Subcutaneous abdominal adipose tissue (tissue), 5 donors: ENCODE measurements at regions not wholly inside any gene's neighbourhood (a gene's known extent, or its start where the extent isn't known, plus 50 kb on each side); places are given as distances from the start of the nearest gene placed in this dataset.

ENCODE experiments used
- H3K27ac ChIP-seq: one replicate; pipeline ENCODE4 v1.7.0; 2013; ENCODE audit warnings: low read depth, mild to moderate bottlenecking, inconsistent platforms, low read length, moderate library complexity
- H3K27me3 ChIP-seq, 5 donors: one replicate each; pipeline ENCODE4 v1.7.0; 2013; ENCODE audit warnings: low read length in 5 of 5, inconsistent platforms in 1 of 5; ENCODE audit not compliant: control insufficient read depth in 5 of 5, insufficient read depth in 4 of 5
- H3K36me3 ChIP-seq, 5 donors: one replicate each; pipeline ENCODE4 v1.7.0; 2013; ENCODE audit warnings: low read length in 5 of 5; ENCODE audit not compliant: control insufficient read depth in 5 of 5, insufficient read depth in 5 of 5
- H3K4me1 ChIP-seq, 5 donors: one replicate each; pipeline ENCODE4 v1.7.0; 2013; ENCODE audit warnings: low read length in 5 of 5, mild to moderate bottlenecking in 3 of 5, moderate library complexity in 1 of 5; ENCODE audit not compliant: control insufficient read depth in 5 of 5, insufficient read depth in 5 of 5
- H3K4me3 ChIP-seq, 5 donors: one replicate each; pipeline ENCODE4 v1.7.0; 2013; ENCODE audit warnings: low read length in 5 of 5, low read depth in 1 of 5
- H3K9ac ChIP-seq, 5 donors: one replicate each; pipeline ENCODE4 v1.7.0; 2013; ENCODE audit warnings: low read length in 5 of 5, mild to moderate bottlenecking in 4 of 5, moderate library complexity in 3 of 5
- H3K9me3 ChIP-seq, 5 donors: one replicate each; pipeline ENCODE4 v1.7.0; 2013; ENCODE audit warnings: low read length in 5 of 5; ENCODE audit not compliant: control insufficient read depth in 5 of 5
- donor health status: healthy.
- donor health status: healthy.
- donor health status: healthy.
- donor health status: healthy.
- donor health status: healthy.

- Histone ChIP-seq H3K27ac (no peak overlapping the region), H3K9ac (no peak overlapping the region), H3K4me3 (no peak overlapping the region), H3K36me3 (no peaks in the 10 kb centered on the region), H3K4me1 (peaks cover 0 to 12% (median 0%) of the 10 kb centered on the region in 5 donors), H3K27me3 (peaks cover 0 to 5% (median 0%) of the 10 kb centered on the region in 5 donors), H3K9me3 (no peaks in the 10 kb centered on the region)
Measured at GRCh38 chr2:236955521-236956030, 130.1 kb upstream of the COPS8 start.

- no peak overlapping the region for H3K9ac ChIP-seq
- no peaks in the 10 kb centered on the region for H3K9me3 ChIP-seq
- peaks cover 0 to 12% (median 0%) of the 10 kb centered on the region in 5 donors for H3K4me1 ChIP-seq
- no peak overlapping the region for H3K27ac ChIP-seq
- H3K36me3 ChIP-seq = no peaks in the 10 kb centered on the region
- peaks cover 0 to 5% (median 0%) of the 10 kb centered on the region in 5 donors for H3K27me3 ChIP-seq
- no peak overlapping the region for H3K4me3 ChIP-seq
Measured at GRCh38 chr2:236956031-236956618, 129.6 kb upstream of the COPS8 start.

GRCh38 chr2:236956641-236957040, 129.0 kb upstream of the COPS8 start:
- Histone ChIP-seq H3K9me3 (no peaks in the 10 kb centered on the region), H3K27ac (no peak overlapping the region), H3K9ac (no peak overlapping the region), H3K4me1 (peaks cover 0 to 12% (median 0%) of the 10 kb centered on the region in 5 donors), H3K36me3 (no peaks in the 10 kb centered on the region), H3K27me3 (peaks cover 0 to 5% (median 0%) of the 10 kb centered on the region in 5 donors), H3K4me3 (no peak overlapping the region)

DNA sequence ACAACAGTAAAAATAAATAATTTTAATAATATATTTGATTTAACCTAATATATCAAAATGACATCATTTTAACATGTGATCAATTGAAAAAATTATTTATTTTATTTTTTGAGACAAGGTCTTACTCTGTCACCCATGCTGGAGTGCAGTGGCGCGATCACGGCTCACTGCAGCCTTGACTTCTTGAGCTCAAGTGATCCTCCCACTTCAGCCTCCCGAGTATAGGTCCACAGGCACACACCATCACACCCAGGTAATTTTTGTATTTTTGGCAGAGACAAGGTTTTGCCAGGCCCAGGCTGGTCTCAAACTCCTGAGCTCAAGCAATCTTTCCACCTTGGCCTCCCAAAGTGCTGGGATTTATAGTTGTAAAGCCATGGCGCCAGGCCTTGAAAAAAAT, 126.7 kb upstream of the COPS8 start:
- Histone ChIP-seq H3K4me3 (no peak overlapping the region), H3K36me3 (no peaks in the 10 kb centered on the region), H3K27ac (no peak overlapping the region), H3K4me1 (peaks cover 0 to 15% (median 5%) of the 10 kb centered on the region in 5 donors), H3K9me3 (no peaks in the 10 kb centered on the region), H3K27me3 (peaks cover 0 to 5% (median 0%) of the 10 kb centered on the region in 5 donors), H3K9ac (no peak overlapping the region)

DNA sequence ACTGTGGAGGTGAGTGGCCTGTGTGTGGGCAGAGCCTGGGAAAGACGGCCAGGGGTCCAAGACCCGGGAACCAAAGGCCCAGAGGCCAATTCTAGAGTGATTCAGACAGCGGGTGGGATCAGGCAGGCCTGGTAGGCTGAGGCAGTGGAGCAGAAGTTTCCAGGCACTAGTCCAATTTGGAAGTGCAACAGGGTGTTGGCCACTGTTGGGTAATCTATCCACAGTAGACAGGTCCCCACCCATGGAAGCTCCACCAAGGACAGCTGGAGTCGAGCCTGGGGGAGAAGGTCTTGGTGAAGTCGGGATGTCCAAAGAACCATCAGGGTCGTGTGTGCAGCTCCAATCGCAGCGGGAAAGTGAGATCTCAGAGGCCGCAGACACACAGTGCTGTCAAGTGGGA, 125.8 kb upstream of the COPS8 start:
- no peak overlapping the region for H3K4me3 ChIP-seq
- no peaks in the 10 kb centered on the region for H3K36me3 ChIP-seq
- no peak overlapping the region for H3K9ac ChIP-seq
- no peaks in the 10 kb centered on the region for H3K9me3 ChIP-seq
- H3K27ac ChIP-seq = no peak overlapping the region
- H3K4me1 ChIP-seq = peaks cover 0 to 23% (median 8%) of the 10 kb centered on the region in 5 donors
- H3K27me3 ChIP-seq = peaks cover 0 to 5% (median 0%) of the 10 kb centered on the region in 5 donors

DNA sequence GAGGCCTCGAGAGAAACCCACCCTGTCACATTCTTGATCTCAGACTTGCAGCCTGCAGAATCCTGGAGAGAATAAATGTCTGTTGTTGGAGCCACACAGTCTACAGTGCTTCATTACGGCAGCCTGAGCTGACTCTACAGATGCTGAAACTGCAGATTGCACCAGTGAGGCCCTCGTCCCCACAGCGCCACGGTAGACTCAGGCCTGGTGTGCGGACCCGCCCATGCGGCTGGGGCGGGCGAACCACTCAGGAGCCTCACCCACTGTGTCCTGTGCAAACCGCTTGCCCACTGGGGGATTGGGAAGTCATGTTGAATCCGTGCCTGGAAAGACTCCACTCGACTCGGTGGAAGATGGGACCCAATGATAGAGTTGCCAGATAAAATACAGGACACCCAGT, 125.2 kb upstream of the COPS8 start:
- H3K4me3 ChIP-seq = no peak overlapping the region
- H3K9me3 ChIP-seq = no peaks in the 10 kb centered on the region
- no peak overlapping the region for H3K27ac ChIP-seq
- no peaks in the 10 kb centered on the region for H3K36me3 ChIP-seq
- H3K27me3 ChIP-seq = peaks cover 0 to 2% (median 0%) of the 10 kb centered on the region in 5 donors
- peaks cover 2 to 24% (median 8%) of the 10 kb centered on the region in 5 donors for H3K4me1 ChIP-seq
- H3K9ac ChIP-seq = no peak overlapping the region

DNA sequence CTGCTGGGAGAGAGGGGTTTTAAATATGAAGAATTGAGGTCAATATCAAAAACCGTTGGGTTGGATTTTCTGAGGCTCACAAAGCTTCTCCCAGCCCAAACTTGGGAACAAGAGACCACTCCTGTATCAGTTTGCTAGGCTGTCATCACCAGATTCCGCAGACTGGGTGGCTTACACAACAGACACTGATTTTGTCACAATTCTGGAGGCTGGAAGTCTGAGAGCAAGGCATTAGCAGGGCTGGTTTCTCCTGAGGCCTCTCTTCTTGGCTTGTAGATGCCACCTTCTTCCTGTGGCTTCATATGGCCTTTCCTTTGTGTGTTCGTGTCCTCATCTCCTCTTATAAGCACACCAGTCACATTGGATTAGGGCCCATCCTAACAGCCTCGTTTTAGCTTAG, 122.9 kb upstream of the COPS8 start:
- Histone ChIP-seq H3K27ac (no peak overlapping the region), H3K4me3 (no peak overlapping the region), H3K36me3 (no peaks in the 10 kb centered on the region), H3K4me1 (peaks cover 2 to 27% (median 8%) of the 10 kb centered on the region in 5 donors), H3K9ac (no peak overlapping the region), H3K9me3 (no peaks in the 10 kb centered on the region), H3K27me3 (no peaks in the 10 kb centered on the region)

DNA sequence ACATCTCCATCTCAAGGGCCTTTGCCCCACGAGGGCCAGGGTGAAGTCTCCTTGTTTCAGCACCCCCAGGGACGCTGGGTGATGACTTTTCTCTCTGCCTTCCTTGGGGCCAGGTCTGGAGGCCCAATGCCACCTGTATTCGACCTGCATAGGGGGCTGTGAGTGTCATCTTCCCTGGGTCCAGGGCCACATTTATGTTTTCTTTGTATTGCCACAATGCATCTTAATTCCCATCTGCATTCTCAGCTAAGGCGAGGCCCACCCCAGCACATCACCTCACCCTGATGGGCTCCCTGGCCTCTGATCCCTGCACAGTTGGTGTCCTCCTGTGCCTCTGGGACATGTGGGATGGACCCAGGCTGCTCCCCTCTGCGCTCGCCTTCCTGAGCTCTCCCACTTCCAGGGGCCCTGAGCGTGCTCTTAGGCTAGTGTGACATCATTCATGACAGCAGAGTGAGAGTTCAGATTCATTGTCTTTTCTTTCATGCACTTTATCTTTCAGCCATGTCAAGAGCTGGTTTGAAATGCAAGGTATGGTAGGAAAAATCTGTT, 122.0 kb upstream of the COPS8 start:
- Histone ChIP-seq H3K27ac (no peak overlapping the region), H3K9ac (no peak overlapping the region), H3K4me3 (no peak overlapping the region), H3K4me1 (peaks cover 2 to 31% (median 8%) of the 10 kb centered on the region in 5 donors), H3K9me3 (no peaks in the 10 kb centered on the region), H3K36me3 (no peaks in the 10 kb centered on the region), H3K27me3 (no peaks in the 10 kb centered on the region)

- no peaks in the 10 kb centered on the region for H3K36me3 ChIP-seq
- no peaks in the 10 kb centered on the region for H3K27me3 ChIP-seq
- no peak overlapping the region for H3K9ac ChIP-seq
- H3K4me1 ChIP-seq = peaks cover 2 to 33% (median 8%) of the 10 kb centered on the region in 5 donors
- H3K9me3 ChIP-seq = no peaks in the 10 kb centered on the region
- H3K4me3 ChIP-seq = no peak overlapping the region
- no peak overlapping the region for H3K27ac ChIP-seq
Measured at GRCh38 chr2:236964291-236964690, 121.4 kb upstream of the COPS8 start.

GRCh38 chr2:236965021-236965840, 120.5 kb upstream of the COPS8 start:
- no peak overlapping the region for H3K4me3 ChIP-seq
- no peak overlapping the region for H3K27ac ChIP-seq
- H3K9me3 ChIP-seq = no peaks in the 10 kb centered on the region
- H3K4me1 ChIP-seq = peaks cover 2 to 26% (median 8%) of the 10 kb centered on the region in 5 donors
- H3K9ac ChIP-seq = no peak overlapping the region
- H3K36me3 ChIP-seq = no peaks in the 10 kb centered on the region
- H3K27me3 ChIP-seq = no peaks in the 10 kb centered on the region
